ENCODE measurements at regions not wholly inside any gene's neighbourhood (a gene's known extent, or its start where the extent isn't known, plus 50 kb on each side); places are given as distances from the start of the nearest gene placed in this dataset.
"Not testable (repeated sequence)": the region's sequence is repeated elsewhere in the genome, so short reads cannot be mapped to it uniquely, and the experiment has no call there.

DNA sequence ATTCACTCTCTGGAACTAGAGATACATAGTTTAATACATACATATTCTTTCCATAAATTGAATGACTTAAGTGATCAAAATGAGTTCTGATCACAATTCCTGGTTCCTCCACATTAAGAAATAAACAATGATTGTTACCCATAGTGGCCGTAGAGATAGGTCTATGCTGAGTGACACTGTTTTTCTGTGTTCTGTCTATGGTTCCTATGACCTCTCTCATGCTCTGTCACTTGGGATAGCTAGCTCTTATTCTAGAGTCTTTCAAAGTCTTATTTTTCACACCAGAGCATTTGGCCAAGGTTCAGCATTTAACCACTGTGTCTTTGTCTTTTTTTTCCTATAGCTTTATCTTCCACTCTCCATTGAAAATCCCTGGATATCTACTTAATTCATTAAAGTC, 132.4 kb downstream of the GOLGA6L6 start:
- DNase-seq (no peak), ATAC-seq (no peak)
- intact Hi-C loops (cut with DNase I, micrococcal nuclease), result no loop called here
- Histone ChIP-seq H3K9me3 (peaks cover 76% of the 10 kb centered on the region), H3K4me1 (ENCODE audit: low read depth) (no peaks in the 10 kb centered on the region), H3K36me3 (ENCODE audit: low read depth) (no peaks in the 10 kb centered on the region), H3K4me3 (no peak overlapping the region)
- TF ChIP-seq, protein P1, sequence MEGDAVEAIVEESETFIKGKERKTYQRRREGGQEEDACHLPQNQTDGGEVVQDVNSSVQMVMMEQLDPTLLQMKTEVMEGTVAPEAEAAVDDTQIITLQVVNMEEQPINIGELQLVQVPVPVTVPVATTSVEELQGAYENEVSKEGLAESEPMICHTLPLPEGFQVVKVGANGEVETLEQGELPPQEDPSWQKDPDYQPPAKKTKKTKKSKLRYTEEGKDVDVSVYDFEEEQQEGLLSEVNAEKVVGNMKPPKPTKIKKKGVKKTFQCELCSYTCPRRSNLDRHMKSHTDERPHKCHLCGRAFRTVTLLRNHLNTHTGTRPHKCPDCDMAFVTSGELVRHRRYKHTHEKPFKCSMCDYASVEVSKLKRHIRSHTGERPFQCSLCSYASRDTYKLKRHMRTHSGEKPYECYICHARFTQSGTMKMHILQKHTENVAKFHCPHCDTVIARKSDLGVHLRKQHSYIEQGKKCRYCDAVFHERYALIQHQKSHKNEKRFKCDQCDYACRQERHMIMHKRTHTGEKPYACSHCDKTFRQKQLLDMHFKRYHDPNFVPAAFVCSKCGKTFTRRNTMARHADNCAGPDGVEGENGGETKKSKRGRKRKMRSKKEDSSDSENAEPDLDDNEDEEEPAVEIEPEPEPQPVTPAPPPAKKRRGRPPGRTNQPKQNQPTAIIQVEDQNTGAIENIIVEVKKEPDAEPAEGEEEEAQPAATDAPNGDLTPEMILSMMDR (IDR thresholded peaks at IDR 0.05), result no peak

DNA sequence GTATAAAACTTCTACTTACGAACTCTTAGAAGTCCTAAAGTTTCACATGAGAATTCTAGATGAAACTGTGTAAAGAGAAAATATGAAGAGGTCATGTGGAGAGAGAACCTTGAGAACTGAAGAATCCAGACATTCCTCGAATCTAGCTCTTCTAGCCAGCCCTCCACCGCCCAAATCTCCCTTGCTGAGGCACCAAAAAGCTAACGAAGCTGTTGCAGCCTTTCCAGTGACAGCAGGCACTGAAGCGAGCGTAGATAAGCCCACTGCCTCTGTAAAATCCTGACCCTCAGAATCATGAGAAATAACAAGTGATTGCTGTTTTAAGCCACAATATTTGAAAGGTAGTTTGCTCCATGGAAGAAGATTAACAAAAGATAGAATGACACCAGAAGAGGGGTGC, 134.0 kb downstream of the GOLGA6L6 start:
- H3K4me1 ChIP-seq (ENCODE audit: low read depth), result no peaks in the 10 kb centered on the region
- no peak for DNase-seq
- intact Hi-C loops (cut with DNase I, micrococcal nuclease), result no loop called here
- peaks cover 79% of the 10 kb centered on the region for H3K9me3 ChIP-seq
- H3K4me3 ChIP-seq, result no peak overlapping the region
- H3K36me3 ChIP-seq (ENCODE audit: low read depth), result no peaks in the 10 kb centered on the region
- no peak for ATAC-seq
- TF ChIP-seq, protein P1 (IDR thresholded peaks at IDR 0.05), result no peak

DNA sequence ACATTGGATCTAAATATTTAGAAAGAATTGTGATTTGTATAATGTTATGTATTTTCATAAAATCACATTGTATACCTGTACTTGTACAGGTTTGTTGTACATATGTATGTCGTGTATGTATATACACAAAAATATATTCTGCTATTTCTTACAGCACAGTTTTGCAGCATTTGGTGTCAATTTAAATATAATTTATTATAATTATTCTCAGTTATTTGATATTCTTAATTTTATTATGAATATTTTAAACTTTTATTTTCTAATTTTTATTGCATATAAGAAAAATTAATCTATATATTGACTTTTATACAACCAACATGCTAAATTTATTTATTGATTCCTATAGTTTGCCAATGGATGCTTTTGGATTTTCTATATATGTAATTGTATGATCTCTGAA, 137.0 kb downstream of the GOLGA6L6 start:
- DNase-seq; ATAC-seq; H3K4me1 ChIP-seq (ENCODE audit: low read depth); H3K4me3 ChIP-seq; intact Hi-C loops (cut with DNase I, micrococcal nuclease); H3K36me3 ChIP-seq (ENCODE audit: low read depth): not testable (repeated sequence)
- H3K9me3 ChIP-seq, result peaks cover 86% of the 10 kb centered on the region

DNA sequence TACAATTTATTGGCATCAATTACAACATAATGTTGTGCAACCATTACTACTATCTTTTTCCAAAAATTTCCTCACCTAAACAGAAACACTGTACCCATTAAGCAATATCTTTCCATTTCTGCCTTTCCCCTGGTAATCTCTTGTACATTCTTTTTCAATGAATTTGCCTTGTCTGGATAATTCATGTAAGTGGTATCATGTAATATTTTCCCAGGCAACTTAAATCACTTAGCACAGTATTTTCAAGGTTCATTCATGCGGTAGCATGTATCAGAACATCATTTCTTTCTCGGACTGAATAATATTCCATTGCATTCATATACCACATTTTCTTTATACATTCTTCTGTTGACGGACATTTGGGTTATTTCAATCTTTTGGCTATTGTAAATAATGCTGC, 139.0 kb downstream of the GOLGA6L6 start:
- H3K9me3 ChIP-seq, result peaks cover 85% of the 10 kb centered on the region
- intact Hi-C loops (cut with DNase I, micrococcal nuclease); H3K4me3 ChIP-seq; DNase-seq; ATAC-seq; H3K36me3 ChIP-seq (ENCODE audit: low read depth); H3K4me1 ChIP-seq (ENCODE audit: low read depth): not testable (repeated sequence)

DNA sequence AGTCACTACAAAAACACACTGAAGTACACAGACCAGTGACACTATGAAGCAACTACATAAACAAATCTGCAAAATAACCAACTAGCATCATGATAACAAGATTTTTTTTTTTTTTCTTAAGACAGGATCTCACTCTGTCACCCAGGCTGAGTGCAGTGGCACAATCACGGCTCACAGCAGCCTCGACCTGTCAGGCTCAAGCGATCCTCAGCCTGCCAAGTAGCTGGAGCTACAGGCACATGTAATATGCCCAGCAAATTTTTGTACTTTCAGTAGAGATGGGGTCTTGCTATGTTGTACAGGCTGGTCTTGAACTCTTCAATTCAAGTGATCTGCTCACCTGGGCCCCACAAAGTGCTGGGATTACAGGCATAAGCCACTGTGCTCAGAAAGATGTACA, 140.5 kb downstream of the GOLGA6L6 start:
- H3K9me3 ChIP-seq, result peaks cover 88% of the 10 kb centered on the region
- intact Hi-C loops (cut with DNase I, micrococcal nuclease); H3K4me3 ChIP-seq; H3K4me1 ChIP-seq (ENCODE audit: low read depth); DNase-seq; H3K36me3 ChIP-seq (ENCODE audit: low read depth): not testable (repeated sequence)
- ATAC-seq, result peak; percentile 25

DNA sequence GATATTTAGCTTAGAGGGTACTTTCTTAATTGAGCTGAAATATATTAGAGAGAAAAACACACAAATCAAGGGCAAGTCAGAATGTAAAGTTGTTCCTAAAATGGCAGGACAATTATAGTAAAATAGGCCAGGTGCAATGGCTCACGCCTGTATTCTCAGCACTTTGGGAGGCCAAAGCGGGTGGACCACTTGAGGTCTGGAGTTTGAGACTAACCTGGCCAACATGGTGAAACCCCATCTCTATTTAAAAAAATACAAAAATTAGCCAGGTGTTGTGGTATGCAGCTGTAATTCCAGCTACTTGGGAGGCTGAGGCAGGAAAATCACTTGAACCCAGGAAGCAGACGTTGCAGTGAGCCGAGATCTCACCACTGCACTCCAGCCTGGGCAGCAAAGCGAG, 142.9 kb downstream of the GOLGA6L6 start:
- H3K36me3 ChIP-seq (ENCODE audit: low read depth); H3K4me1 ChIP-seq (ENCODE audit: low read depth); ATAC-seq; DNase-seq; H3K4me3 ChIP-seq; intact Hi-C loops (cut with DNase I, micrococcal nuclease): not testable (repeated sequence)
- H3K9me3 ChIP-seq, result peaks cover 81% of the 10 kb centered on the region

DNA sequence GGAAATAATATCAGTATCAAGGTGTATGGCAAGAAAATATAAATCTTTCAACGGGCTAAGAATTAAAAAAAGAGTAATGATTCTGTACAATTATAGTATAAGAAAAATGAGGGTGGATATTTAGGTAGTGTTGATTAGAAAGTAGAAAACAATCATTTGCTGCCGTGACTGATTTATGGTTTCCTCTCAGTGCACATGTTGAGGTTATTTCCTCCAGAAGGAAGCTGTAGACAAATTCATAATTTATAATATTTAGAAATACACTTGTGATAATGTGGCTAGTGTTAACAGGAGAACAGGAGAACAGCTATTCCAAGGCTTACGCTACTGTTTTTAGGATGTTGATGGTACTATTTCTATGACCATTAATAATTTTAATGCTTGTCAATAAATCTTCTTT, 153.4 kb downstream of the GOLGA6L6 start:
- DNase-seq; H3K4me3 ChIP-seq; H3K4me1 ChIP-seq (ENCODE audit: low read depth); H3K36me3 ChIP-seq (ENCODE audit: low read depth); intact Hi-C loops (cut with DNase I, micrococcal nuclease); ATAC-seq: not testable (repeated sequence)
- H3K9me3 ChIP-seq, result peaks cover 82% of the 10 kb centered on the region

DNA sequence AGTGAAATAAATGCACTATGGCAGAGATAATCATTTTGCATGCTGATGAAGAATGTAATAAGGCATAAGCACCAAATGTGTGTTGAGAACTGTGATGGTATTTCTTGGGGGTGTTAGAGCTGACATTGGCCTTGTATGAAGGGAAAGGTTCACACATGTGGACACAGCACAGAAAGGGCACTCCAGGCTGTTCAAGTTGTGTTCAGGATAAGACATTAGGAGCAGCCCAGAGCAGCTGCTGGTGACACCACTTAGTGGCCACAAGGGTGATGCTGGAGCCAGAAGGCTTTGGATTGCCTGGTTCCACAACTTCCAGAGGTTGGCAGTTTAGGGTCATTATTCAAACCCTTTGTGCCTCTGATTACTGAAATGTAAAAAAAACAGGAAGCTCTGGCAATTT, 155.4 kb downstream of the GOLGA6L6 start:
- TF ChIP-seq, protein P1 (IDR thresholded peaks at IDR 0.05), result no peak
- peak; percentile 14 for ATAC-seq

DNA sequence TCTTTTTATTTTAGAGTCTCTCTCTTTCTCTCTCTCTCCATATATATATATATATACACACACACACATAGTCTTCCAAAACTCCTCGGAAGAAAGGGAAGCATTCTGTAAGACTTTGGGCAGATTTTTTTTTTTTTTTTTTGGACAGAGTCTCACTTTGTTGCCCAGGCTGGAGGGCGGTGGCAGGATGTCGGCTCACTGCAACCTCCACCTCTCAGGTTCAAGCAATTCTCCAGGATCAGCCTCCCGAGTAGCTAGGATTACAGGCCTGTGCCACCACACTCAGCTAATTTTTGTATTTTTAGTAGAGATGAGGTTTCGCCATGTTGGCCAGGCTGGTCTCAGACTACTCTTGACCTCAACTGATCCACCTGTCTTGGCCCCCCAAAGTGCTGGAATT, 161.4 kb downstream of the GOLGA6L6 start:
- intact Hi-C loops (cut with DNase I, micrococcal nuclease); DNase-seq; H3K4me1 ChIP-seq (ENCODE audit: low read depth); H3K36me3 ChIP-seq (ENCODE audit: low read depth); H3K4me3 ChIP-seq; ATAC-seq: not testable (repeated sequence)
- H3K9me3 ChIP-seq, result peaks cover 48% of the 10 kb centered on the region

More for the DNA sequence above, 155.4 kb downstream of the GOLGA6L6 start:
- H3K36me3 ChIP-seq (ENCODE audit: low read depth), result no peaks in the 10 kb centered on the region
- no peaks in the 10 kb centered on the region for H3K4me1 ChIP-seq (ENCODE audit: low read depth)
- H3K4me3 ChIP-seq, result no peak overlapping the region
- intact Hi-C loops (cut with DNase I, micrococcal nuclease), result no loop called here
- peaks cover 69% of the 10 kb centered on the region for H3K9me3 ChIP-seq
- no peak for DNase-seq
